PFSK-1 (cell line): ENCODE measurements at regions not wholly inside any gene's neighbourhood (a gene's known extent, or its start where the extent isn't known, plus 50 kb on each side); places are given as distances from the start of the nearest gene placed in this dataset.

ENCODE experiments used
- POLR2AphosphoS5 ChIP-seq: IDR thresholded peaks from 2 replicates; pipeline ENCODE4 v1.6.1; 2012; ENCODE audit warnings: low read depth, mild to moderate bottlenecking, control low read depth, low read length, moderate library complexity
- REST ChIP-seq, 2 experiments: IDR thresholded peaks; 2 replicates each; pipeline versions ENCODE4 v1.6.1 to v1.8.0; 2011 to 2012; ENCODE audit warnings: low read depth in 2 of 2, low read length in 2 of 2, control low read depth in 1 of 2, inconsistent platforms in 1 of 2, mild to moderate bottlenecking in 1 of 2, moderate library complexity in 1 of 2; ENCODE audit not compliant: insufficient read depth in 1 of 2
- TAF1 ChIP-seq: IDR thresholded peaks from 2 replicates; pipeline ENCODE4 v1.6.1; 2012; ENCODE audit warnings: low read length, control low read depth, borderline replicate concordance; ENCODE audit not compliant: insufficient read depth

DNA sequence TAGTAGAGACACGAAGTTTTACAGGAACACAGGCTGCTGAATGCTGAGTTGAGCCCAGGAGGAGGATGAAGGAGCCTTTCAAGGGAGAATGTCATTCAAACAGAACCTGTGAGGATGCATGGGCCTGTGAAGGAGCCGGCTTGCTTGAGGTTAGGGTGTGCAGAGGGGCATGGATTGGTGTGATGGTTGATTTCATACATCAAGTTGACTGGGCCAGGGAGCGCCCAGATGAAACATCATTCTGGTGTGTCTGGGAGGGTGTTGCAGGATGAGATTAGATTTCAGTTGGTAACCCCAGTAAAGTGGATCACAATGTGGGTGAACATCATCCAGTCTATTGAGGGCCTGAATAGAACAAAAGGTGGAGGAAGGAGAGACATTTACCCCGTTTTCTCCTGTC is 243.6 kb downstream of the EDEM1 start:
- TF ChIP-seq POLR2AphosphoS5 (no peak), TAF1 (no peak), REST (IDR thresholded peaks at IDR 0.05; ENCODE audit: insufficient read depth in 1 of 2, low read depth in 2 of 2, low read length in 2 of 2) (no peak)
